ENCODE measurements at regions not wholly inside any gene's neighbourhood (a gene's known extent, or its start where the extent isn't known, plus 50 kb on each side); places are given as distances from the start of the nearest gene placed in this dataset.

- no peak overlapping the region for H3K4me3 ChIP-seq
- H3K27ac ChIP-seq = no peak overlapping the region
- H3K4me1 ChIP-seq (ENCODE audit: insufficient read depth) = peaks cover 3% of the 10 kb centered on the region
- no peaks in the 10 kb centered on the region for H3K36me3 ChIP-seq
- H3K9me3 ChIP-seq = no peaks in the 10 kb centered on the region
- no peak for DNase-seq
- intact Hi-C loops (cut with DNase I) = no loop called here
- no peaks in the 10 kb centered on the region for H3K27me3 ChIP-seq
- 36 to 57% (median 39%) methylated on average over 22 to 25 of the region's 25 CpGs for WGBS, 3 donors
- TF ChIP-seq EP300 (IDR thresholded peaks at IDR 0.05) (no peak), POLR2A (IDR thresholded peaks at IDR 0.05) (no peak), CTCF (IDR thresholded peaks at IDR 0.05) (no peak)
Measured at GRCh38 chr22:47296405-47297260, 534.2 kb downstream of the TBC1D22A start.

DNA sequence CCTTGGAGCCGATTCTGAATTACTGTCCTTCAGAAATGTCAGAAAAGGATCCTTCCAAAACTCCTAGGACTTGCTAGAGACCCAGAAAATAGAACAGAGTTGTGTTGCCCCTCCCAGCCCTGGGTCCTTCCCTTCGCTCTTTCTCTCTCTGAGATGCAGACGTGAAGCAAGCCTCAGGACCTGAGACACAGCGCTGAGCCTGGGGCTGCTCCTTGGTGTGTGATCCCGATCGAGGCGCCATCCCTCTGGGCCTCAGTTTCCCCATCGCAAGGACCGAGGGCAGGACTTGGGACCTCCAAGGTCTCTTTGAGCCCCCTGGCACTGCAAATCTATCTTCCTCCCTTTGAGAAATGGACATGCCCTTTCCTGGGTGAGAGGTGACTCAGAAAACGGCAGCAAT, 533.5 kb downstream of the TBC1D22A start:
- Histone ChIP-seq H3K27me3 (no peaks in the 10 kb centered on the region), H3K4me3 (no peak overlapping the region), H3K36me3 (no peaks in the 10 kb centered on the region), H3K27ac (no peak overlapping the region), H3K9me3 (no peaks in the 10 kb centered on the region), H3K4me1 (ENCODE audit: insufficient read depth) (peaks cover 3% of the 10 kb centered on the region)
- TF ChIP-seq POLR2A (IDR thresholded peaks at IDR 0.05) = no peak
- TF ChIP-seq CTCF (IDR thresholded peaks at IDR 0.05) = no peak
- no peak for TF ChIP-seq EP300 (IDR thresholded peaks at IDR 0.05)
- DNase-seq = no peak
- 73 to 84% (median 79%) methylated on average over 10 of the region's 10 CpGs for WGBS, 3 donors
- intact Hi-C loops (cut with DNase I) = no loop called here

- Histone ChIP-seq H3K27me3 (no peaks in the 10 kb centered on the region), H3K36me3 (no peaks in the 10 kb centered on the region), H3K9me3 (no peaks in the 10 kb centered on the region), H3K27ac (no peak overlapping the region), H3K4me3 (no peak overlapping the region), H3K4me1 (ENCODE audit: insufficient read depth) (peaks cover 3% of the 10 kb centered on the region)
- TF ChIP-seq EP300 (IDR thresholded peaks at IDR 0.05) = no peak
- TF ChIP-seq CTCF (IDR thresholded peaks at IDR 0.05) = no peak
- TF ChIP-seq POLR2A (IDR thresholded peaks at IDR 0.05) = no peak
- WGBS, 3 donors = 91 to 93% (median 92%) methylated on average over 21 of the region's 21 CpGs
- no peak for DNase-seq
- intact Hi-C loops (cut with DNase I) = no loop called here
Measured at GRCh38 chr22:47295226-47295901, 532.9 kb downstream of the TBC1D22A start.

- Histone ChIP-seq H3K36me3 (no peaks in the 10 kb centered on the region), H3K27me3 (no peaks in the 10 kb centered on the region), H3K4me3 (no peak overlapping the region), H3K9me3 (no peaks in the 10 kb centered on the region), H3K27ac (no peak overlapping the region), H3K4me1 (ENCODE audit: insufficient read depth) (peaks cover 3% of the 10 kb centered on the region)
- TF ChIP-seq EP300 (IDR thresholded peaks at IDR 0.05) = no peak
- TF ChIP-seq POLR2A (IDR thresholded peaks at IDR 0.05) = no peak
- no peak for TF ChIP-seq CTCF (IDR thresholded peaks at IDR 0.05)
- intact Hi-C loops (cut with DNase I) = no loop called here
- no peak for DNase-seq
- WGBS, 3 donors = 91 to 97% (median 96%) methylated on average over 5 of the region's 5 CpGs
Measured at GRCh38 chr22:47294576-47294975, 532.1 kb downstream of the TBC1D22A start.
